ENCODE measurements at regions not wholly inside any gene's neighbourhood (a gene's known extent, or its start where the extent isn't known, plus 50 kb on each side); places are given as distances from the start of the nearest gene placed in this dataset.

DNA sequence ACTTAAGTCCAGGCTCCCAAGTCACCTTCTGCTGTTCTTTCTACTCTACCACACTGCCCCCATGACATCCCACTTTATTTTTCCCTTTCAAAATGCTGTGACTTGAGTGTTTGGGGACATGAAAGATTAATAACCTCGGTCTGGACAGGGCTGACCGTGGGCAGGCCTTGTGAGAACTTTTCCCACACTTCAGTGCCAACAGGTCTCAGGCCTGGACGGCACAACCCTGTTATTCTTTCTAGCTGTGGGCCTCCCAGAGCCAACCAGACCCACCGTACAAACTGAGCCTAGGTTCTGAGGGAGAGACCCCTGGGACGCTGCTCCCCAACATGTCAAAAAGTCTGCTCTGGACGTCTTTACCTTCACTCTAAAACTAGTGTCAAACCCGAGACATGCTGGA, 153.4 kb downstream of the CEP120 start:
- TF ChIP-seq, protein P1, sequence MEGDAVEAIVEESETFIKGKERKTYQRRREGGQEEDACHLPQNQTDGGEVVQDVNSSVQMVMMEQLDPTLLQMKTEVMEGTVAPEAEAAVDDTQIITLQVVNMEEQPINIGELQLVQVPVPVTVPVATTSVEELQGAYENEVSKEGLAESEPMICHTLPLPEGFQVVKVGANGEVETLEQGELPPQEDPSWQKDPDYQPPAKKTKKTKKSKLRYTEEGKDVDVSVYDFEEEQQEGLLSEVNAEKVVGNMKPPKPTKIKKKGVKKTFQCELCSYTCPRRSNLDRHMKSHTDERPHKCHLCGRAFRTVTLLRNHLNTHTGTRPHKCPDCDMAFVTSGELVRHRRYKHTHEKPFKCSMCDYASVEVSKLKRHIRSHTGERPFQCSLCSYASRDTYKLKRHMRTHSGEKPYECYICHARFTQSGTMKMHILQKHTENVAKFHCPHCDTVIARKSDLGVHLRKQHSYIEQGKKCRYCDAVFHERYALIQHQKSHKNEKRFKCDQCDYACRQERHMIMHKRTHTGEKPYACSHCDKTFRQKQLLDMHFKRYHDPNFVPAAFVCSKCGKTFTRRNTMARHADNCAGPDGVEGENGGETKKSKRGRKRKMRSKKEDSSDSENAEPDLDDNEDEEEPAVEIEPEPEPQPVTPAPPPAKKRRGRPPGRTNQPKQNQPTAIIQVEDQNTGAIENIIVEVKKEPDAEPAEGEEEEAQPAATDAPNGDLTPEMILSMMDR (conservative IDR thresholded peaks at IDR 0.05; ENCODE audit: low read length) = no peak
- no peak for TF ChIP-seq EZH2phosphoT487 (IDR thresholded peaks at IDR 0.05; ENCODE audit: borderline replicate concordance, low read depth, low read length)
